ENCODE measurements at regions not wholly inside any gene's neighbourhood (a gene's known extent, or its start where the extent isn't known, plus 50 kb on each side); places are given as distances from the start of the nearest gene placed in this dataset.

DNA sequence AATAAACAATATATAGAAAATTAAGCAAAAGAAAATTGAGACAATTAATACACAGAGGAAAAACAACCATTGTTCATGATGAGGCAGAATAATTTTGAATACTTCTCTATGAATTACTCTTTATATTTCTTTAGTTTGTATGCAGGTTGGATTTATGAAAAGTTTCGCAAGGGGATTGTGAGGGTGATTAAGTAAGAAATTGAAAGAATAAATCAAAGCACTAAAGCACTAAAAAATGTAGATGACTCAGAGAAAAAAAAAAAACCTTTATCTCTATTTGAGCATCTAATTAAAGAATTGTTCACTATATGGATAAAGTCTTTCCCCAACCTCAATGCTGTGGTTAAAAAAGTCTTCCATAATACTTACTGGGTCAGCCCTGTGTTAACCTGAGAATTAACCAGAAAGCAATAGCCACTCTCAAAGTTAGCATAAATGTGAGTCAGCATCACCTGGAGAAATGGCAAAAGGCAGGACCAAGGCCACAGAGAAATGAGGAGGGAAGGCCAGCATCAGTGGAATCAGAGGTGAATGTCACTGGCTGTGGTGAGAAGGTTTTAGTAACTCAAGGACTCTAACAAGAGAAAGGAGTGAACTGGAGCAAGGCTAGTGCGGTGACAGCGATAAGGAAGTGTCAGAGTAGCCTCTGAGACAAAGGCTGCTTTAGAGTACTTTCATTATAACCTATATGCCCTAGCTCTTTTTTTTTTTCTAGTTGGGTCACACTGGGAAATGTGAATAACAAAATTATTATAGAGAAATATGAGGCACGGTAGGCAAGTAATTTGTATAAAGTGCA is 310.4 kb downstream of the KCNC2 start:
- no peaks in the 10 kb centered on the region for H3K4me1 ChIP-seq
- DNase-seq (ENCODE audit: low spot score in 2 of 2), result no peak
- H3K27me3 ChIP-seq, result no peaks in the 10 kb centered on the region
- no peak overlapping the region for H3K27ac ChIP-seq
- no peak overlapping the region for H3K4me3 ChIP-seq
- TF ChIP-seq POLR2A (IDR thresholded peaks at IDR 0.05), result no peak
- TF ChIP-seq CTCF (IDR thresholded peaks at IDR 0.05), result no peak
- TF ChIP-seq EP300 (IDR thresholded peaks at IDR 0.05), result no peak
- H3K36me3 ChIP-seq, result no peaks in the 10 kb centered on the region
- no peaks in the 10 kb centered on the region for H3K9me3 ChIP-seq
- 70% methylated on average over 4 of the region's 4 CpGs for WGBS, 2 donors

DNA sequence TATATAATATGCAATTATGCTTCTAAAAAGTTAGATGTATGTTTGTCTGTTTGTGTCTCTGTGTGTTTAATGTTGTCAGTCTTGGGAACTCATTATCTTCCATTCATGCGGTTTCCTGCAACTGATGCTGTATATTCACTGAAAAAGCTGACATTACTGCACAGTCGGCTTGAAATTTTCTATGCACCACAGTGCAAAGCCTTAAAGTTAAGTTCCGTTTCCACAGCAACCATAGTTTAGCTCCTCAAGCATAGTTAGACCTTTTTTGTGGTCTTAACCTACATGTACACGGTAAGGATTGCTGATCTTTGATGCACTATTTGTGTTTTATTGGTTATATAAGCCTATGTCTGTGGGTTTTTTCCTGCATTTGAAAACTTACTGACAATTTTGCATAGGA is 309.4 kb downstream of the KCNC2 start:
- 65 to 70% methylated on average over 4 of the region's 4 CpGs for WGBS, 2 donors
- no peak for DNase-seq (ENCODE audit: low spot score in 2 of 2)
- Histone ChIP-seq H3K4me3 (no peak overlapping the region), H3K27me3 (no peaks in the 10 kb centered on the region), H3K36me3 (no peaks in the 10 kb centered on the region), H3K4me1 (no peaks in the 10 kb centered on the region), H3K27ac (no peak overlapping the region), H3K9me3 (no peaks in the 10 kb centered on the region)
- TF ChIP-seq EP300 (IDR thresholded peaks at IDR 0.05) (no peak), CTCF (IDR thresholded peaks at IDR 0.05) (no peak), POLR2A (IDR thresholded peaks at IDR 0.05) (no peak)

GRCh38 chr12:74903522-74903921 is 306.1 kb downstream of the KCNC2 start:
- no peak overlapping the region for H3K27ac ChIP-seq
- H3K27me3 ChIP-seq, result no peaks in the 10 kb centered on the region
- WGBS, 2 donors, result 3 to 13% methylated on average over 1 of the region's 1 CpG
- TF ChIP-seq CTCF (IDR thresholded peaks at IDR 0.05) (no peak), EP300 (IDR thresholded peaks at IDR 0.05) (no peak)
- no peak for DNase-seq (ENCODE audit: low spot score in 2 of 2)
- no peak overlapping the region for H3K4me3 ChIP-seq
- H3K4me1 ChIP-seq, result no peaks in the 10 kb centered on the region
- H3K9me3 ChIP-seq, result no peaks in the 10 kb centered on the region
- H3K36me3 ChIP-seq, result no peaks in the 10 kb centered on the region

GRCh38 chr12:74906224-74906623 is 303.4 kb downstream of the KCNC2 start:
- Histone ChIP-seq H3K27me3 (no peaks in the 10 kb centered on the region), H3K4me3 (no peak overlapping the region), H3K27ac (no peak overlapping the region), H3K4me1 (no peaks in the 10 kb centered on the region), H3K36me3 (no peaks in the 10 kb centered on the region), H3K9me3 (no peaks in the 10 kb centered on the region)
- DNase-seq (ENCODE audit: low spot score in 2 of 2), result no peak
- WGBS, 2 donors, result 87 to 92% methylated on average over 5 of the region's 5 CpGs
- TF ChIP-seq POLR2A (IDR thresholded peaks at IDR 0.05) (no peak), EP300 (IDR thresholded peaks at IDR 0.05) (no peak), CTCF (IDR thresholded peaks at IDR 0.05) (no peak)

DNA sequence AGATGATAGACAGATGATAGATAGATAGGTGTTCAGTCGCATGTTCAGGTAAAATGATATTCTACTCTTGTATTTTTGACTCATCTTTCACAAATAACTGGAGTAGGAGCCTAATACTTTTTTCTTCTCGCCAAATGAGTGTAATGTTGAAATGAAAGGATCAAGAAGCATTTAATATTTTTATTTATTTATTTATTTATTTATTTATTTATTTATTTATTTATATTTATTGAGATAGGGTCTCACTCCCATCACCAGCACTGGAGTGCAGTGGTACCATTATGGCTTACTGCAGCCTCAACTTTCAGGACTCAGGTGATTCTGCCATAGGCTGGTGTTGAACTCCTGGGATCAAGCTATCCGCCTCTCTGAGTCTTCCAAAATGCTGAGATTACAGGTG is 298.8 kb downstream of the KCNC2 start:
- Histone ChIP-seq H3K27ac (no peak overlapping the region), H3K4me3 (no peak overlapping the region), H3K4me1 (no peaks in the 10 kb centered on the region), H3K36me3 (no peaks in the 10 kb centered on the region), H3K9me3 (no peaks in the 10 kb centered on the region), H3K27me3 (no peaks in the 10 kb centered on the region)
- WGBS, 2 donors, result 91 to 92% methylated on average over 3 of the region's 3 CpGs
- TF ChIP-seq CTCF (IDR thresholded peaks at IDR 0.05) (no peak), POLR2A (IDR thresholded peaks at IDR 0.05) (no peak), EP300 (IDR thresholded peaks at IDR 0.05) (no peak)
- no peak for DNase-seq (ENCODE audit: low spot score in 2 of 2)
